Endothelial cell of umbilical vein (primary cell): ENCODE measurements at regions not wholly inside any gene's neighbourhood (a gene's known extent, or its start where the extent isn't known, plus 50 kb on each side); places are given as distances from the start of the nearest gene placed in this dataset.

Experiments
- BruUV-seq: library from RNA; stranded (reverse); fragments of 400-500 nt; replicated peaks from 2 replicates; lab custom pipeline; 2021; lab: Mats Ljungman, UMichigan
- CTCF ChIA-PET: fragments of 300-600, 350-600 bp; sonication (Branson Sonifier 250); formaldehyde crosslinking; loops from one replicate; lab custom pipeline; 2021; ENCODE audit warnings: antibody characterized with exemption, inconsistent platforms; lab: Charles Lee
- POLR2A ChIA-PET: fragments of 300-600, 350-600 bp; sonication (Branson Sonifier 250); formaldehyde crosslinking; loops from one replicate; lab custom pipeline; 2021; ENCODE audit warnings: antibody characterized with exemption, inconsistent platforms; lab: Charles Lee
- DNase-seq: peaks from one replicate; pipeline ENCODE4 v3.0.0-alpha.2; 2011; ENCODE audit warnings: low read depth, low spot score
- FAIRE-seq: peaks from 2 replicates; lab custom pipeline; 2011; peaks lifted over from hg19 to GRCh38; lab: Jason Lieb, UNC
- H2AFZ ChIP-seq: 2 replicates; pipeline ENCODE4 v1.6.0; 2012; ENCODE audit warnings: low read depth, low read length, control low read depth, inconsistent platforms
- H3K27ac ChIP-seq: 2 replicates; pipeline ENCODE4 v1.5.1; 2011; ENCODE audit warnings: low read depth, mild to moderate bottlenecking, control low read depth, low read length, moderate library complexity; ENCODE audit not compliant: insufficient read depth
- H3K27me3 ChIP-seq, 2 experiments: 2 replicates each; pipeline versions ENCODE4 v1.6.0 to v1.6.1; 2011; ENCODE audit warnings: low read length in 2 of 2, mixed read lengths in 1 of 2; ENCODE audit not compliant: control insufficient read depth in 2 of 2, insufficient read depth in 2 of 2
- H3K36me3 ChIP-seq, 2 experiments: 2 replicates in 1 of 2; 3 replicates in 1 of 2; pipeline ENCODE4 v1.5.1; 2011; ENCODE audit warnings: low read length in 2 of 2, mild to moderate bottlenecking in 1 of 2, moderate library complexity in 1 of 2; ENCODE audit not compliant: control insufficient read depth in 2 of 2, insufficient read depth in 2 of 2; ENCODE audit errors: extremely low read depth in 1 of 2
- H3K4me1 ChIP-seq: 3 replicates; pipeline ENCODE4 v1.5.1; 2011; ENCODE audit warnings: mild to moderate bottlenecking, low read length; ENCODE audit not compliant: control insufficient read depth, insufficient read depth; ENCODE audit errors: extremely low read depth
- H3K4me2 ChIP-seq: 2 replicates; pipeline ENCODE4 v1.6.1; 2011; ENCODE audit warnings: low read length, control low read depth, mixed read lengths; ENCODE audit not compliant: insufficient read depth
- H3K4me3 ChIP-seq, 3 experiments: fragments of 200-600 bp in 1 of 3; sonication (generic), shearing (Covaris generic) in 1 of 3; replicated peaks in 1 of 3; 2 replicates each; pipeline ENCODE4 v1.5.1; 2011 to 2016; ENCODE audit warnings: control low read depth in 3 of 3, low read length in 3 of 3, mild to moderate bottlenecking in 2 of 3, inconsistent platforms in 1 of 3, low read depth in 1 of 3, moderate library complexity in 1 of 3; ENCODE audit not compliant: insufficient read depth in 1 of 3
- H3K79me2 ChIP-seq: 2 replicates; pipeline ENCODE4 v1.6.0; 2012; ENCODE audit warnings: low read length, inconsistent platforms; ENCODE audit not compliant: control insufficient read depth, insufficient read depth
- H3K9ac ChIP-seq: replicated peaks from 2 replicates; pipeline ENCODE3; 2011; ENCODE audit warnings: low read length, control low read depth; ENCODE audit not compliant: insufficient read depth; ENCODE audit errors: extremely low read depth
- H3K9me1 ChIP-seq: replicated peaks from 3 replicates; pipeline ENCODE4 v1.6.0; 2011; ENCODE audit warnings: mild to moderate bottlenecking, low read length; ENCODE audit not compliant: control insufficient read depth, insufficient read depth; ENCODE audit errors: extremely low read depth
- H3K9me3 ChIP-seq: replicated peaks from 2 replicates; pipeline ENCODE4 v1.5.1; 2012; ENCODE audit warnings: low read length, inconsistent platforms; ENCODE audit not compliant: control insufficient read depth, insufficient read depth
- H4K20me1 ChIP-seq: replicated peaks from 2 replicates; pipeline ENCODE3; 2011; ENCODE audit warnings: mild to moderate bottlenecking, low read length; ENCODE audit not compliant: control insufficient read depth, insufficient read depth; ENCODE audit errors: extremely low read depth
- CTCF ChIP-seq, 2 donors: IDR thresholded peaks; 1 replicate in 1 of 2; 2 replicates in 1 of 2; pipeline ENCODE4 v1.5.1; 2011; ENCODE audit warnings: low read length in 2 of 2, mild to moderate bottlenecking in 2 of 2, moderate library complexity in 2 of 2, control low read depth in 1 of 2, inconsistent platforms in 1 of 2, low read depth in 1 of 2; ENCODE audit not compliant: insufficient read depth in 1 of 2; ENCODE audit errors: extremely low read depth in 1 of 2
- EZH2 ChIP-seq: IDR thresholded peaks from 2 replicates; pipeline ENCODE4 v1.6.1; 2012; ENCODE audit warnings: borderline replicate concordance, low read depth, mild to moderate bottlenecking, moderate library complexity, low read length, inconsistent platforms; ENCODE audit not compliant: severe bottlenecking
- FOS ChIP-seq: IDR thresholded peaks from 2 replicates; pipeline ENCODE4 v1.6.1; 2011; ENCODE audit warnings: mild to moderate bottlenecking, low read length, moderate library complexity, borderline replicate concordance; ENCODE audit not compliant: insufficient read depth
- GATA2 ChIP-seq: IDR thresholded peaks from 2 replicates; pipeline ENCODE4 v1.7.0; 2011; ENCODE audit warnings: low read depth, mild to moderate bottlenecking, moderate library complexity, mixed read lengths, low read length; ENCODE audit not compliant: insufficient read length, insufficient read depth
- JUN ChIP-seq: IDR thresholded peaks from 2 replicates; pipeline ENCODE4 v1.6.1; 2011; ENCODE audit warnings: borderline replicate concordance, low read depth; ENCODE audit not compliant: insufficient read length, insufficient read depth
- MAX ChIP-seq: IDR thresholded peaks from 2 replicates; pipeline ENCODE4 v1.6.1; 2011; ENCODE audit not compliant: insufficient read depth, insufficient read length
- MYC ChIP-seq: IDR thresholded peaks from one replicate; pipeline ENCODE4 v1.6.1; 2011; ENCODE audit warnings: mild to moderate bottlenecking, low read depth, low read length
- POLR2A ChIP-seq: IDR thresholded peaks from 2 replicates; pipeline ENCODE4 v1.6.1; 2012; ENCODE audit warnings: low read depth, mild to moderate bottlenecking, control low read depth, low read length
- POLR2AphosphoS5 ChIP-seq: IDR thresholded peaks from 2 replicates; pipeline ENCODE4 v1.6.1; 2012; ENCODE audit warnings: low read depth, mild to moderate bottlenecking, control low read depth, low read length, moderate library complexity; ENCODE audit not compliant: insufficient read depth
- dilution Hi-C: fragments of 300-500 bp; cut with MboI; formaldehyde crosslinking; loops from one replicate; pipeline ENCODE4 v1.15.0; 2019; ENCODE audit warnings: low sequenced_read_pairs; ENCODE audit not compliant: extremely low pct_ligation_motif_present
- intact Hi-C: fragments of 100-400 bp; cut with micrococcal nuclease; formaldehyde crosslinking; loops from one replicate; pipeline ENCODE4 v1.10.0; 2022

- Histone ChIP-seq H2AFZ (no peak overlapping the region), H3K4me1 (no peaks in the 10 kb centered on the region), H3K4me3 (no peak overlapping the region), H3K36me3 (no peaks in the 10 kb centered on the region), H3K9ac (no peak overlapping the region), H3K27ac (no peak overlapping the region), H3K9me3 (peaks cover 2% of the 10 kb centered on the region), H3K27me3 (no peaks in the 10 kb centered on the region), H3K9me1 (no peaks in the 10 kb centered on the region), H3K79me2 (no peaks in the 10 kb centered on the region), H4K20me1 (no peaks in the 10 kb centered on the region), H3K4me2 (no peak overlapping the region)
- dilution Hi-C loops (no loop called here), intact Hi-C loops (no loop called here)
- FAIRE-seq, result no peak
- TF ChIP-seq JUN (no peak), FOS (no peak), MYC (no peak), MAX (no peak), POLR2AphosphoS5 (no peak), CTCF (IDR thresholded peaks at IDR 0.05; ENCODE audit: extremely low read depth in 1 of 2, insufficient read depth in 1 of 2, low read depth in 1 of 2, low read length in 2 of 2) (no peak), GATA2 (no peak), EZH2 (no peak), POLR2A (no peak)
- POLR2A ChIA-PET, result no interaction called here
- CTCF ChIA-PET, result no interaction called here
- DNase-seq, result no peak
- BruUV-seq, result no TSS peak
Measured at GRCh38 chr10:108336836-108337235, 1172.3 kb upstream of the SORCS1 start.
